ENCODE measurements at regions not wholly inside any gene's neighbourhood (a gene's known extent, or its start where the extent isn't known, plus 50 kb on each side); places are given as distances from the start of the nearest gene placed in this dataset.

DNA sequence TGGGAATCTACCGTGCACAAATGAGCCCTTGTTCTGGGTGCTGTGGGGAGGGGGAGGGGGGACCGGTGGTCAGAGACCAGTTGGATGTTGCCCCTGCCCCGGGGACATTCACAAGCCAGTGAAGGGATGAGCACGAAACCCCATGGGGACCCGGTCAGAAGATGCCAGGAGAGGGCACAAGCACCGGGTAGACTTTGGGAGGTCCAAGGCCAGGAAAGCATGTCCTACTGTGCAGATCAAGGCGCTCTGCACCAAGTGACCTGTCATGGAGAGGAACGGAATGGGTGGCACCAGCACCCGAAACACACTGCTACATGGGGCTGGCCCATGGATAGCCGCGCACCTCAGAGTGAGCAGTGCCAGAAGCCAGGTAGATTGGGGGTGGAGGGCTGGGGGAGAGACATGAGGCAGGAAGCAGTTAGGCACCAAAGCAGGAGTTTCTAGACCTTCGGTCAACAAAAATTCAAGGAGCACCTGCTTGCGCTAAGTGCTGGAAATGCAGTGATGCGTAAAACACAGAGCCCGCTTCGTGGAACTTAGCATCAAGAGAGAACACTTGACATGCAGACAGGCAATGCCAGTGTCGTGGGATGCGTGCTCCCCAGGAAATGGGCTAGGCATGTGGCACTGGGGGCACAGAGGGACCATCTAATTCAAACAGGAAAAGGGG, 99.1 kb downstream of the CPN2 start:
- H3K9me3 Mint-ChIP-seq = no peaks in the 10 kb centered on the region
- no peak overlapping the region for H3K4me3 Mint-ChIP-seq
- H3K4me1 Mint-ChIP-seq = peaks cover 9% of the 10 kb centered on the region
- Histone ChIP-seq H3K9ac (ENCODE audit: extremely low read depth, low read length, poor library complexity, severe bottlenecking) (no peak overlapping the region), H3K4me3 (ENCODE audit: low read length) (no peak overlapping the region), H3K36me3 (ENCODE audit: control insufficient read depth, insufficient read depth, low read length) (no peaks in the 10 kb centered on the region), H3K27ac (ENCODE audit: low read depth, low read length) (no peak overlapping the region), H3K9me3 (ENCODE audit: control insufficient read depth, low read length) (no peaks in the 10 kb centered on the region), H3K4me1 (ENCODE audit: control insufficient read depth, insufficient read depth, low read length) (no peaks in the 10 kb centered on the region), H3K27me3 (ENCODE audit: control insufficient read depth, insufficient read depth, low read length, poor library complexity, severe bottlenecking) (no peaks in the 10 kb centered on the region)
- H3K36me3 Mint-ChIP-seq (ENCODE audit: low read depth) = no peaks in the 10 kb centered on the region
- TF ChIP-seq, protein P1, sequence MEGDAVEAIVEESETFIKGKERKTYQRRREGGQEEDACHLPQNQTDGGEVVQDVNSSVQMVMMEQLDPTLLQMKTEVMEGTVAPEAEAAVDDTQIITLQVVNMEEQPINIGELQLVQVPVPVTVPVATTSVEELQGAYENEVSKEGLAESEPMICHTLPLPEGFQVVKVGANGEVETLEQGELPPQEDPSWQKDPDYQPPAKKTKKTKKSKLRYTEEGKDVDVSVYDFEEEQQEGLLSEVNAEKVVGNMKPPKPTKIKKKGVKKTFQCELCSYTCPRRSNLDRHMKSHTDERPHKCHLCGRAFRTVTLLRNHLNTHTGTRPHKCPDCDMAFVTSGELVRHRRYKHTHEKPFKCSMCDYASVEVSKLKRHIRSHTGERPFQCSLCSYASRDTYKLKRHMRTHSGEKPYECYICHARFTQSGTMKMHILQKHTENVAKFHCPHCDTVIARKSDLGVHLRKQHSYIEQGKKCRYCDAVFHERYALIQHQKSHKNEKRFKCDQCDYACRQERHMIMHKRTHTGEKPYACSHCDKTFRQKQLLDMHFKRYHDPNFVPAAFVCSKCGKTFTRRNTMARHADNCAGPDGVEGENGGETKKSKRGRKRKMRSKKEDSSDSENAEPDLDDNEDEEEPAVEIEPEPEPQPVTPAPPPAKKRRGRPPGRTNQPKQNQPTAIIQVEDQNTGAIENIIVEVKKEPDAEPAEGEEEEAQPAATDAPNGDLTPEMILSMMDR (conservative IDR thresholded peaks at IDR 0.05) = no peak
- WGBS, 2 experiments (ENCODE audit: insufficient coverage in 1 of 2, insufficient read length in 1 of 2) = 96 to 100% methylated on average over 13 to 18 of the region's 18 CpGs
- no peak overlapping the region for H3K27ac Mint-ChIP-seq
- DNase-seq = no peak
- peaks cover 5% of the 10 kb centered on the region for H3K27me3 Mint-ChIP-seq (ENCODE audit: insufficient read depth)

DNA sequence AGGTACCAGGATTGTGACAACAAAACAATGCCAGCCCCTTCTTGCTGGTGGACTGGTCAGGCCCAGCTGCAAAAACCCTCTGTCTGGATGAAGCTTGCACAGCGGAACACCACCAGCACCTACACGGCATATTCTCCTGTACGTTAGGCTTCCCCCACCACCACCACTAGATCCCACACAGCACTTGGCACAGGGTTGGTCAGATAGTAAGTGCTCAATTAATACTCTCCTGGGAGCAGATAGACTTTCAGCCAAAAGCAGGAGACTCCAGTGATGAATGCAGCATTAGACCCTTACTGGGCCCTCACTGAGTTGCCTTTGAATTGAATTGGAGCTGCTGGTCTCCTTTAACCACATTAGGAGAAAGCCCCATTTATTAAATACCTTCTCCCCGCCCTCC, 97.9 kb downstream of the CPN2 start:
- Histone ChIP-seq H3K36me3 (ENCODE audit: control insufficient read depth, insufficient read depth, low read length) (no peaks in the 10 kb centered on the region), H3K27me3 (ENCODE audit: control insufficient read depth, insufficient read depth, low read length, poor library complexity, severe bottlenecking) (no peaks in the 10 kb centered on the region), H3K4me3 (ENCODE audit: low read length) (no peak overlapping the region), H3K9ac (ENCODE audit: extremely low read depth, low read length, poor library complexity, severe bottlenecking) (no peak overlapping the region), H3K9me3 (ENCODE audit: control insufficient read depth, low read length) (peaks cover 5% of the 10 kb centered on the region), H3K4me1 (ENCODE audit: control insufficient read depth, insufficient read depth, low read length) (no peaks in the 10 kb centered on the region), H3K27ac (ENCODE audit: low read depth, low read length) (no peak overlapping the region)
- WGBS, 2 experiments (ENCODE audit: insufficient coverage in 1 of 2, insufficient read length in 1 of 2) = 68 to 100% methylated on average over 1 to 4 of the region's 4 CpGs
- peaks cover 5% of the 10 kb centered on the region for H3K27me3 Mint-ChIP-seq (ENCODE audit: insufficient read depth)
- DNase-seq = peak; percentile 18
- no peak overlapping the region for H3K4me3 Mint-ChIP-seq
- no peak overlapping the region for H3K27ac Mint-ChIP-seq
- H3K4me1 Mint-ChIP-seq = peaks cover 9% of the 10 kb centered on the region
- H3K9me3 Mint-ChIP-seq = peaks cover 5% of the 10 kb centered on the region
- TF ChIP-seq, protein P1 (conservative IDR thresholded peaks at IDR 0.05) = no peak
- H3K36me3 Mint-ChIP-seq (ENCODE audit: low read depth) = no peaks in the 10 kb centered on the region

DNA sequence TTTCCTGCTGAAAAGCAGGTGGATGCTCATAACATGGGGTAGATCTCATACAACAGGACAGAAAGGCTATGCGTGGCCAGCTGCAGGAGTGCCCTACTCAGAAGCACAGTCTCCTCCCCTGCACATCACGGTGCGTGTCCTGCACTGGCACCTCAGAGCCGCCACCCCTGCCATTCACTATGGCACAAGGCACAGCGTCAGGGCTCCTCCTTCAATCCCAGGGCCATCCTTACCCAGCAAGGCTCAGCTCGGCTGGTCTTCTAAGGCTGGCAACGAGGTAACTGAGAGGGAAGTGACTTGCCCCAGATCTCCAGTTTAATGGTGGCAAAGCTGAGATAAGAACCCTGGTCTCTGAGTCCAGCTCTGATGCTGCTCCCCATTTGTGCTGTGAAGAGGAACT, 97.1 kb downstream of the CPN2 start:
- no peaks in the 10 kb centered on the region for H3K27me3 Mint-ChIP-seq (ENCODE audit: insufficient read depth)
- H3K27me3 ChIP-seq (ENCODE audit: control insufficient read depth, insufficient read depth, low read length, poor library complexity, severe bottlenecking) = no peaks in the 10 kb centered on the region
- no peak overlapping the region for H3K27ac ChIP-seq (ENCODE audit: low read depth, low read length)
- no peaks in the 10 kb centered on the region for H3K4me1 ChIP-seq (ENCODE audit: control insufficient read depth, insufficient read depth, low read length)
- H3K9me3 ChIP-seq (ENCODE audit: control insufficient read depth, low read length) = peaks cover 12% of the 10 kb centered on the region
- H3K4me3 ChIP-seq (ENCODE audit: low read length) = no peak overlapping the region
- WGBS, 2 experiments (ENCODE audit: insufficient coverage in 1 of 2, insufficient read length in 1 of 2) = 93 to 94% methylated on average over 4 to 7 of the region's 7 CpGs
- TF ChIP-seq, protein P1 (conservative IDR thresholded peaks at IDR 0.05) = no peak
- H3K36me3 ChIP-seq (ENCODE audit: control insufficient read depth, insufficient read depth, low read length) = no peaks in the 10 kb centered on the region
- H3K36me3 Mint-ChIP-seq (ENCODE audit: low read depth) = no peaks in the 10 kb centered on the region
- H3K9me3 Mint-ChIP-seq = peaks cover 8% of the 10 kb centered on the region
- H3K4me1 Mint-ChIP-seq = peaks cover 9% of the 10 kb centered on the region
- no peak overlapping the region for H3K27ac Mint-ChIP-seq
- peak; percentile 17 for DNase-seq
- H3K4me3 Mint-ChIP-seq = no peak overlapping the region
- H3K9ac ChIP-seq (ENCODE audit: extremely low read depth, low read length, poor library complexity, severe bottlenecking) = no peak overlapping the region
